IMR-90 (cell line): ENCODE measurements at regions not wholly inside any gene's neighbourhood (a gene's known extent, or its start where the extent isn't known, plus 50 kb on each side); places are given as distances from the start of the nearest gene placed in this dataset.
"Not testable (repeated sequence)": the region's sequence is repeated elsewhere in the genome, so short reads cannot be mapped to it uniquely, and the experiment has no call there.

Experiments used
- ATAC-seq: fragments of 200-7000 bp; cut with Tn5 transposase; 2 replicates; pipeline ENCODE4 v1.9.1; 2020; ENCODE audit warnings: low read depth, mild to moderate bottlenecking, moderate library complexity
- BruUV-seq: library from RNA; stranded (reverse); fragments of 400-500 nt; replicated peaks from 2 replicates; lab custom pipeline; 2021; lab: Mats Ljungman, UMichigan
- CTCF ChIA-PET: fragments of 300-600 bp; formaldehyde crosslinking; extraction: SDS; loops from one replicate; lab custom pipeline; 2021; ENCODE audit warnings: antibody characterized with exemption; lab: Yijun Ruan, JAX
- POLR2A ChIA-PET: fragments of 300-600 bp; sonication (Branson Sonifier 250); formaldehyde crosslinking; loops from one replicate; lab custom pipeline; 2022; ENCODE audit warnings: antibody characterized with exemption; ENCODE audit not compliant: unreplicated experiment; lab: Charles Lee
- DNase-seq: peaks from one replicate; pipeline ENCODE4 v3.0.0; 2013
- H2AFZ ChIP-seq: replicated peaks from 2 replicates; pipeline ENCODE3; 2013; ENCODE audit warnings: low read length, mild to moderate bottlenecking; ENCODE audit not compliant: poor library complexity
- H2AK5ac ChIP-seq: 2 replicates; pipeline ENCODE4 v1.6.1; 2013; ENCODE audit warnings: low read depth, low read length, inconsistent platforms
- H2AK9ac ChIP-seq: replicated peaks from 2 replicates; pipeline ENCODE3; 2013; ENCODE audit warnings: mild to moderate bottlenecking, low read depth, low read length, moderate library complexity; ENCODE audit not compliant: poor library complexity
- H2BK120ac ChIP-seq: 2 replicates; pipeline ENCODE4 v1.6.1; 2013; ENCODE audit warnings: low read depth, low read length, inconsistent platforms
- H2BK15ac ChIP-seq: 3 replicates; pipeline ENCODE4 v1.6.1; 2013; ENCODE audit warnings: low read depth, low read length, inconsistent platforms
- H2BK20ac ChIP-seq: 2 replicates; pipeline ENCODE4 v1.6.1; 2013; ENCODE audit warnings: low read depth, mild to moderate bottlenecking, inconsistent platforms, low read length, moderate library complexity
- H2BK5ac ChIP-seq: 2 replicates; pipeline ENCODE4 v1.6.1; 2013; ENCODE audit warnings: mild to moderate bottlenecking, low read depth, low read length, inconsistent platforms; ENCODE audit not compliant: poor library complexity, severe bottlenecking
- H3K14ac ChIP-seq: replicated peaks from 2 replicates; pipeline ENCODE4 v1.6.1; 2013; ENCODE audit warnings: low read depth, low read length, inconsistent platforms
- H3K18ac ChIP-seq: 2 replicates; pipeline ENCODE4 v1.6.1; 2013; ENCODE audit warnings: low read depth, low read length, control low read depth
- H3K23ac ChIP-seq: 2 replicates; pipeline ENCODE4 v1.6.1; 2013; ENCODE audit warnings: low read depth, low read length, inconsistent platforms
- H3K27ac ChIP-seq: 2 replicates; pipeline ENCODE4 v1.5.1; 2013; ENCODE audit warnings: mild to moderate bottlenecking, control low read depth, low read length; ENCODE audit not compliant: insufficient read depth
- H3K27me3 ChIP-seq: 2 replicates; pipeline ENCODE4 v1.6.1; 2013; ENCODE audit warnings: low read length; ENCODE audit not compliant: control insufficient read depth, insufficient read depth
- H3K36me3 ChIP-seq: 2 replicates; pipeline ENCODE4 v1.6.1; 2013; ENCODE audit warnings: low read length, mixed read lengths; ENCODE audit not compliant: control insufficient read depth, insufficient read depth
- H3K4ac ChIP-seq: 2 replicates; pipeline ENCODE4 v1.6.1; 2013; ENCODE audit warnings: low read depth, low read length, inconsistent platforms
- H3K4me1 ChIP-seq: 2 replicates; pipeline ENCODE4 v1.6.1; 2013; ENCODE audit warnings: low read length, mixed read lengths; ENCODE audit not compliant: control insufficient read depth, insufficient read depth
- H3K4me2 ChIP-seq: 2 replicates; pipeline ENCODE4 v1.6.1; 2013; ENCODE audit warnings: low read depth, mild to moderate bottlenecking, control low read depth, low read length, moderate library complexity
- H3K4me3 ChIP-seq: 2 replicates; pipeline ENCODE4 v1.5.1; 2013; ENCODE audit warnings: low read depth, mild to moderate bottlenecking, control low read depth, low read length, moderate library complexity; ENCODE audit not compliant: insufficient read depth
- H3K56ac ChIP-seq: 2 replicates; pipeline ENCODE4 v1.6.1; 2013; ENCODE audit warnings: low read length, inconsistent platforms; ENCODE audit not compliant: insufficient read depth; ENCODE audit errors: extremely low read depth
- H3K79me1 ChIP-seq, 2 experiments: 2 replicates each; pipeline ENCODE4 v1.6.1; 2013; ENCODE audit warnings: low read length in 2 of 2, inconsistent platforms in 1 of 2, low read depth in 1 of 2
- H3K9ac ChIP-seq: 2 replicates; pipeline ENCODE4 v1.6.1; 2013; ENCODE audit warnings: low read depth, low read length, control low read depth
- H3K9me1 ChIP-seq: 2 replicates; pipeline ENCODE4 v1.6.1; 2013; ENCODE audit warnings: low read length, inconsistent platforms; ENCODE audit not compliant: insufficient read depth
- H3K9me3 ChIP-seq: 2 replicates; pipeline ENCODE4 v1.6.1; 2013; ENCODE audit warnings: low read length; ENCODE audit not compliant: control insufficient read depth, insufficient read depth
- H4K20me1 ChIP-seq: 2 replicates; pipeline ENCODE4 v1.6.1; 2013; ENCODE audit warnings: low read length, inconsistent platforms; ENCODE audit not compliant: insufficient read depth
- H4K5ac ChIP-seq: 2 replicates; pipeline ENCODE4 v1.6.1; 2013; ENCODE audit warnings: mild to moderate bottlenecking, low read depth, low read length, control low read depth
- H4K8ac ChIP-seq, 2 experiments: 2 replicates each; pipeline ENCODE4 v1.6.1; 2013; ENCODE audit warnings: low read depth in 2 of 2, low read length in 2 of 2, control low read depth in 1 of 2, inconsistent platforms in 1 of 2
- H4K91ac ChIP-seq: 2 replicates; pipeline ENCODE4 v1.6.1; 2013; ENCODE audit warnings: low read depth, low read length, inconsistent platforms; ENCODE audit not compliant: insufficient read depth
- WGBS, 2 experiments: methylation state at CpG; one replicate each; pipeline versions ENCODE4 v1.1.5 to v1.1.7; 2013; ENCODE audit warnings: missing lambda C conversion rate in 2 of 2; ENCODE audit not compliant: insufficient read length in 1 of 2; ENCODE audit errors: extremely low coverage in 2 of 2; 5-methylcytosine and 5-hydroxymethylcytosine counted together
- dilution Hi-C: fragments of 300-500 bp; cut with HindIII; formaldehyde crosslinking; loops from one replicate; pipeline ENCODE4 v1.14.3; 2018; ENCODE audit warnings: low sequenced_read_pairs; ENCODE audit not compliant: unreplicated experiment
- in situ Hi-C: fragments of 300-500 bp; cut with MboI; formaldehyde crosslinking; loops from 3 replicates; pipeline ENCODE4 v1.14.3; 2019; ENCODE audit warnings: low sequenced_read_pairs, inconsistent platforms, mixed read lengths
- intact Hi-C: fragments of 100-400 bp; cut with micrococcal nuclease; formaldehyde crosslinking; loops from 2 replicates; pipeline ENCODE4 v1.10.0; 2022

GRCh38 chr7:65213260-65213659, 160.4 kb upstream of the ZNF92 start:
- H2AFZ ChIP-seq, H3K14ac ChIP-seq, dilution Hi-C loops, H3K4me3 ChIP-seq, H4K91ac ChIP-seq, H4K8ac ChIP-seq, DNase-seq, H3K23ac ChIP-seq, H4K20me1 ChIP-seq, H3K9ac ChIP-seq, CTCF ChIA-PET, BruUV-seq, H3K27ac ChIP-seq, intact Hi-C loops, H3K4ac ChIP-seq, H3K56ac ChIP-seq, H2AK9ac ChIP-seq, in situ Hi-C loops, H3K79me1 ChIP-seq, H2AK5ac ChIP-seq, H3K9me1 ChIP-seq, H3K18ac ChIP-seq, ATAC-seq, H2BK5ac ChIP-seq, H3K36me3 ChIP-seq, H4K5ac ChIP-seq, POLR2A ChIA-PET, H3K9me3 ChIP-seq, H2BK15ac ChIP-seq, H3K27me3 ChIP-seq, H3K4me2 ChIP-seq, H2BK120ac ChIP-seq, H2BK20ac ChIP-seq, H3K4me1 ChIP-seq: not testable (repeated sequence)
- no CpG with 5 or more reads among the region's 1 CpG for WGBS, 2 experiments

- POLR2A ChIA-PET: not testable (repeated sequence)
Measured at GRCh38 chr7:65199221-65199620, 174.4 kb upstream of the ZNF92 start.

More at GRCh38 chr7:65199221-65199620, 174.4 kb upstream of the ZNF92 start:
- H3K23ac ChIP-seq, H2BK5ac ChIP-seq, H4K20me1 ChIP-seq, H4K5ac ChIP-seq, H4K91ac ChIP-seq, H2BK15ac ChIP-seq, H3K14ac ChIP-seq, BruUV-seq, H2AK9ac ChIP-seq, CTCF ChIA-PET, dilution Hi-C loops, H3K79me1 ChIP-seq, H2AFZ ChIP-seq, H3K18ac ChIP-seq, intact Hi-C loops, H3K4me1 ChIP-seq, H2AK5ac ChIP-seq, H3K4me3 ChIP-seq, in situ Hi-C loops, H3K36me3 ChIP-seq, H3K4ac ChIP-seq, H3K4me2 ChIP-seq, H3K9me1 ChIP-seq, ATAC-seq, H3K56ac ChIP-seq, H3K27me3 ChIP-seq, H2BK20ac ChIP-seq, H4K8ac ChIP-seq, H3K27ac ChIP-seq, H3K9me3 ChIP-seq, H3K9ac ChIP-seq, H2BK120ac ChIP-seq, DNase-seq: not testable (repeated sequence)
- WGBS, 2 experiments: no CpG with 5 or more reads among the region's 1 CpG
